ENCODE measurements at regions not wholly inside any gene's neighbourhood (a gene's known extent, or its start where the extent isn't known, plus 50 kb on each side); places are given as distances from the start of the nearest gene placed in this dataset.

- TF ChIP-seq CTCF (conservative IDR thresholded peaks at IDR 0.05), result no peak
- no peak for TF ChIP-seq EZH2 (IDR thresholded peaks at IDR 0.05; ENCODE audit: low read depth)
Measured at GRCh38 chr5:142447887-142448286, 123.1 kb upstream of the SPRY4 start.

Measured in PC-9 (cell line).